WTC11 (cell line): ENCODE measurements at regions not wholly inside any gene's neighbourhood (a gene's known extent, or its start where the extent isn't known, plus 50 kb on each side); places are given as distances from the start of the nearest gene placed in this dataset.

Experiments used
- CTCF ChIP-seq: fragments of 200-600 bp; IDR thresholded peaks from 2 replicates; pipeline ENCODE4 v1.8.0; 2022; ENCODE audit warnings: antibody characterized with exemption
- IRF2 ChIP-seq: sonication (generic); formaldehyde crosslinking; IDR thresholded peaks from 2 replicates; pipeline ENCODE4 v1.8.0; 2022; ENCODE audit warnings: low read depth, missing genetic modification reagents, borderline replicate concordance
- JUN ChIP-seq: sonication (generic); formaldehyde crosslinking; IDR thresholded peaks from 2 replicates; pipeline ENCODE4 v1.8.0; 2023; ENCODE audit warnings: mild to moderate bottlenecking, missing genetic modification reagents
- MAX ChIP-seq: sonication (generic); formaldehyde crosslinking; IDR thresholded peaks from 2 replicates; pipeline ENCODE4 v1.8.0; 2022; ENCODE audit warnings: mild to moderate bottlenecking, missing genetic modification reagents
- MLX ChIP-seq: sonication (generic); formaldehyde crosslinking; IDR thresholded peaks from 2 replicates; pipeline ENCODE4 v1.8.1; 2023; ENCODE audit warnings: mild to moderate bottlenecking, missing genetic modification reagents, moderate library complexity
- USF1 ChIP-seq: sonication (generic); formaldehyde crosslinking; IDR thresholded peaks from 2 replicates; pipeline ENCODE4 v1.8.0; 2022; ENCODE audit warnings: mild to moderate bottlenecking, missing genetic modification reagents
- USF2 ChIP-seq: sonication (generic); formaldehyde crosslinking; IDR thresholded peaks from 2 replicates; pipeline ENCODE4 v1.8.1; 2023; ENCODE audit warnings: mild to moderate bottlenecking, missing genetic modification reagents, moderate library complexity
- ZSCAN18 ChIP-seq: fragments of 250-450 bp; sonication (Bioruptor Pico); IDR thresholded peaks from 2 replicates; pipeline ENCODE4 v2.1.2; 2022; ENCODE audit warnings: mild to moderate bottlenecking, moderate library complexity

GRCh38 chr2:59566739-59567138 is 986.7 kb downstream of the BCL11A start:
- TF ChIP-seq CTCF (no peak), USF2 (CRISPR knock-in tag) (no peak), JUN (CRISPR knock-in tag) (no peak), USF1 (CRISPR knock-in tag) (no peak), MLX (no peak), ZSCAN18 (CRISPR knock-in tag) (no peak), MAX (CRISPR knock-in tag) (no peak), IRF2 (no peak)
